ENCODE measurements at regions not wholly inside any gene's neighbourhood (a gene's known extent, or its start where the extent isn't known, plus 50 kb on each side); places are given as distances from the start of the nearest gene placed in this dataset.

DNA sequence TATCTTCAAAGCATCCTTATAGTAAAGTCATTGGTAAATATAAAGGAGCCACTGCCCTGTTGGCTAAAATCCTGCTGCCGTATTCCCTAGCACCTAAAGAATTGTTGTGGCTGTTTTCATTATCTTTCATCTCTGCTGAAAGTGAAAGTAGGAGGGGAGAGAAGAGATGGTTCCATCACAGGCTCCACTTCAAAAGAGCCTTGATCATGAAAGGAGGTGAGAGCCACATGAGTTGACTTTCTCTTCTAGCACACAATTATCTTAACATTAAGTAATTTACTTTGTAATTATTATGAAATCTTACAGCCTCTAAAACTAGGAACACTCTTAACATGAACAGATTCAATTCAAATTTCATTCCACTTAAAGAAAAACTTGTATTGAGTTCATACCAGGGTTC, 1050.9 kb upstream of the LRRTM1 start:
- no peak for DNase-seq (ENCODE audit: low read depth)

DNA sequence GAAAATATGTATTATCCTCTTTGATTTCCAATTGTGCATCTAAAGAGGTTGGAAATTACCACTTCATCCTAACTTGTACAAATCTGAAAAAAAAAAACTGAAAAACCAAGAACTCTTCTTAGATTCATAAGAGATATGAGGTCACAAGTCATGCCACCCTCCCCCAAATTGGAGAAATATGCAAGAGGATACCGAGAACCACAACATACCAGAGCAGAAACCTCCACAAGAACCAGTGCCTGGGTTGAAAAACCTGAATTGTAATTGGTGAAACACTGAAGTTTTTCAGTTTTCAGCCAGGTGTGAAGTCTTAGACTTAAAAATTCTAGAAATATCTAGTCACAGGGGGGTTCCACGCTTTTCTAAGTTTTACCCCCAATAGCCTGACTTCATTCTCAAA, 1029.5 kb upstream of the LRRTM1 start:
- DNase-seq (ENCODE audit: low read depth), result no peak

DNA sequence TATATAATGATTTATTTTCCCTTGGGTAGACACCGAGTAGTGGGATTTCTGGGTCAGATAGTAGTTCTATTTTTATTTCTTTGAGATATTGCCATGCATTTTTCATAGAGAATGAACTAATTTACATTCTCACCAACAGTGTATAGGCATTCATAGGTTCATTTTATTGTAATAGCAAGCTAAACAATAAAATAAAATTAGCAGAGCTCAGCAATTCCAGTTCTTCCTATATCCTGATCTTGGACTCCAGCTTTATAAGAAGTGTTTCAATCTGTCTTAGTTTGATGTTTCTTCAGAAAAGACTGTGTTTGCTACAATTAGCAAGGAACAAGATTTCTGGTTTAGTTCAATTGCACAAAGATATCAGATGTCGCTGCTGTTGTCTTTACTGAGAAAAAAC, 1024.4 kb upstream of the LRRTM1 start:
- no peak for DNase-seq (ENCODE audit: low read depth)

DNA sequence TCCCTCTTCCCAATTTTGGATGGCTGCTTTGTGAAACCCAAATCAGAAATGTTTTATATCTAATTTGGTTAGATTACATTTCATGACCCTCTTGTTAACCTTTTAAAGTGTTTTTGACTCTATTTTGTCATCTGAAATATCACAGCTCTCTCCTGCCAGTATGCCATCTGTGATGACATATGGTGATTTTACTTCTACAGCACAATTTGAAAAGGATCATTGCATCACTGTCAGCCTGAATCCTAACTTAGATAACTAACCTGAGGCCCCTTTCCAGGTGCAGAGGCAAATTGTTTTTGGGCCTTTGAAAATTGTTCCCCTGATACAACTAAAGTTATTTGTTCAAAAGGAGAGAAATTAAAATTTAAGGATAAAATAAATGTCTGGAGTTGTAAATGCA, 1023.4 kb upstream of the LRRTM1 start:
- DNase-seq (ENCODE audit: low read depth), result no peak

DNA sequence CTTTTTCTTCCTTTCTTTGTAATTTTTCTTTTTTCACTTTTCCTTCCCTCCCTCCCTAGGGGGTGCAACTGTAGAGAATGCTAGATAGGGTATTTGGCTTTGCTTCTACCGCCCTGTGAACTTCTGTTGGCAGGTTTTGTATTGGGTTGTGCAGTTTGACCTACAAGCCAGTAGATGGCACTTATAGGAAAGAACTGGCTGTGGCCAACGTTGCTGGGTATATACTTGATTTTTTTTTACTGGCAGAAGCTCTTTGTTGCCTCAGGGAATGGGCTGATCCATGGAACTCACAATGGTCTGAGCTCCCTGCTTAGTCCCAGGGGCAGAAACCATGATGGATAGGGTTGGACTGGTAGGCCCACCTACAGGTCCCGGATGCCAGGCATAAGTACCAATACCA, 1019.5 kb upstream of the LRRTM1 start:
- DNase-seq (ENCODE audit: low read depth), result no peak

DNA sequence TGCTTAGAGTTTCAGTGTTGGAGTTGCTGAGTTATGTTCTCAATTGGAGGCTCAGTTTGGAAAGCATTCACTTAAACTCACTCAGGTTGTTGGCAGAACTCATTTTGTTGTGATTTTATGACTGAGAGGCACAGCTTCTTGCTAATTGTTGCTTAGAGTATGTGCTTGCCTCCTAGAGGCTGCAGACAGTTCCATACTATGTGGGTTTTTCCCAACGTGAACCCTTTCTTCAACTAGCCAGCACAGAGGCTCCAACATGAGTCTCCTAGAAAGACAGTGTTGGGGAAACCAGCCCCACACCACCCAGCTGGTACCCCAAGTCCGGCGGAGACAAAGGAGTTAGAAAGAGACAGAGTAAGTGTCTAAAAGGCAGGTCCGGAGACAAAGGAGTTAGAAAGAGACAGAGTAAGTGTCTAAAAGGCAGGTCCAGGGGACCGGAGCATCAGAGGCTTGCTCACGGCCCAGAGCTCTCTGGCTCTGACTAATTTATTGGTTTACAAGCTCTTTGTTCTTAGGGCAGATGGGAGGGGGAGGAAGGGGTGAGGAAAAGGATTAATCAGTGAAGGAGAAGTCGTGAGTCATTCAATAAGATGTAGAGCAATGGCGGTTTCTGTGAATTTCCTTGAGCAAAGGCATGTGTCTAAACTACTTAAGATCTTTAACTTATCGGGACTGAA, 999.7 kb upstream of the LRRTM1 start:
- DNase-seq (ENCODE audit: low read depth), result no peak

DNA sequence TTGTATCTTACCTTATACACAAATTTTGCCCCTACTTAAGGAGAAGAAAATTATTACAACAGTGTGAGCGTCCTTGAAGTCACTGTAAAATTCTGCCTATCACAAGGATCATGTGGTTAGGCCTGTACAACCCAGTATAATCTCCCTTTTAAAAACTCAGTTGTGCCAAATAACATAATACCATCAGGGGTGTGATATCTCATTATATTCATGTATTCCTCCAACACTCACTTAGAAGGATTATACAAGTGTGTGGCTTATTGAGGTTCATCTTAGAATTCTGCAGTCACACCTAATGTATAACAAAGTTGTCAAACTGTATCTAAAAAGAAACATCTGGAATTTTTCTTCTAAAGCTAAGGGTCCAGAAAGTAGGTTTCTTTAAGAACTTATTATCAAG, 998.8 kb upstream of the LRRTM1 start:
- no peak for DNase-seq (ENCODE audit: low read depth)

DNA sequence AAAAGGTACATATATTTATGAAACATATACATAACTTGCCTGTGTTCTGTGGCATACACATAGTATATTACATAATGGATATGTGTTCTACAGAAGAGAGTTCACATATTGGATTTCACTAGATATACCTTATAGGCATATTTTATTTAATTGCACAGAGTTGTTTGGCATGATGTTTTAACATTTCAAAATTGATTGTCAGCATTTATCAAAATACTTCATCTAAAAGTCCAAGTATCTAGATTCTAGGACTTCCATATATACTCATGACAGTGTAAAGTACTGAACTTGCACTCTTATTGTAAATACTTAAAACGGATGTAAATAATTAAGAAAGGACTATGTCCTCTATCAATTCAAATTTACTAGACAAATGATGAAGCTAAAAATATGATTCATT, 995.3 kb upstream of the LRRTM1 start:
- DNase-seq (ENCODE audit: low read depth), result no peak

DNA sequence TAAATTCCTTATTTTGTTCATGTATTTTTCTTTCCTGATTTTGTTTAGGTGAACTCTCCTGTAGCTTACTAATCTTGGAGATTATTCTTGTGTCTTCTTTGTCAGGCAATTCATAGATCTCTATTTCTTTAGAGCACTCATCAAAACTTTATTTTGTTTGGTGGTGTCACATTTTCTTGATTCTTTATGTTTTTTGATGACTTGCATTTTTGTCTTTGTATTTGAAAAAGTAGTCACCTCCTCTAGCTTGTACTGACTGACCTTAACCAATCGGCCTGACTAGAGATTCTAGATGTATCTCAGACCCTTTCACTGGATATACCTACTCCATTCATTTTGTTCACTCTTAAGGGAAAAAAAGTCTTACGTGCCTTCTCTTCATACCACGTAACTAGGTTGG, 986.3 kb upstream of the LRRTM1 start:
- DNase-seq (ENCODE audit: low read depth), result no peak

DNA sequence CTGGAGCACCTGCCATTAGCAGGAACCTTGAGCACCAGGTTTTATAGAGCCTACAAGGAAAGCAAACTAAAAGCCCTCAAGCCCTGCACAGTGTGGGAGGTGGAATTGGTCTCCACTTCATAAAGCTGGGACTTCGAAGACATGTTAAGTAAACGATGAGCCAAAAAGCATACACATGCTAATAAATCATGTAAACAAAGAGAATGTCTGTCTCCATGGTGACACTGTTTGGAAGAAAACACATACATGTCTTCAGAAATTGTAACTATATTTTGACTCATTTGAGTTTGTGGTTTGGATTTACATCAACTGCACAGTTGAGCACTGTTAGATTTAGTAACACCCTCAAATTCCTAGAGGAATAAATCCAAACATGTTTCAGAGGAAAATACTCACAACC, 978.5 kb upstream of the LRRTM1 start:
- no peak for DNase-seq (ENCODE audit: low read depth)

DNA sequence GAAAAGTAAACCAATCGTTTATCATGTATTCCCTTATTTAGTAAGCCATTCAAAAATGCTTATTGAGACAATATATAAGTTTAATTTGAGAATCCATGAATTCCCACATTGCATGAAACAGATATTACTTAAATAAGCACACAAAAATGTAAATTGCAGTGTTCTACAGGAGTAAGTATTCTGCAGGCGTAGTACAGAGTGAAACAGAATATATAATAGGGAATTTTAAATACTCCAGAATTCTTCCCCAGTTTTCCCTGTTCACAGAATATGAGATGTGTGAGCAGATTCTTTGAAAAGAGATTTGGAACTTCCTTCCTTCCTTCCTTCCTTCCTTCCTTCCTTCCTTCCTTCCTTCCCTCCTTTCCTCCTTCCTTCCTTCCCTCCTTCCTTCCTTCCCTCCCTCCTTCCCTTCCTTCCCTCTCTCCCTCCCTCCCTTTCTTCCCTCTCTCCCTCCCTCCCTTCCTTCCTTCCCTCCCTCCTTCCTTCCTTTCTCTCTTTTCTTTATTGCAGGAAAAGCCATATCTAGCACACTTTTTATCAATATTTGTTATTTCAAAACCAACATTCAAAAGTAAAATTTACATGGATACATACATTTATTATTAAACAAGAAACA, 977.7 kb upstream of the LRRTM1 start:
- no peak for DNase-seq (ENCODE audit: low read depth)

DNA sequence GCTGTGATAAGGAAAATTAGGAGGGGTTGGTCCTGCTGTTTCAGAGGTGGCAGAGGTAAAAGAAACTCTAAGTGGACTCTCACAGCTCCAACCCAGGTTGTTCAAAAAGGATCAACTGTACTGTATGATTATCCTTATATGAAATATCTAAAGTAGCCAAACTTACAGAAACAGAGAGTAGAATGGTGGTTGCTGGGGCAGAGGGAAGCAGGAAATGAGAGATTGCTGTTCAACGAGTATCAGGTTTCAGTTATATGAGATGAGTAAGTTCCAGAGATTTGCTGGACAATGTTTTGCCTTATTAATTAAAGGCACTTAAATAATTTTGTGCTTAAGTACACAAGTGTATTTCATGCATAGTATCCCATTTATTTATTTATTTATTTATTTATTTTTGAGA, 972.0 kb upstream of the LRRTM1 start:
- DNase-seq (ENCODE audit: low read depth), result no peak

DNA sequence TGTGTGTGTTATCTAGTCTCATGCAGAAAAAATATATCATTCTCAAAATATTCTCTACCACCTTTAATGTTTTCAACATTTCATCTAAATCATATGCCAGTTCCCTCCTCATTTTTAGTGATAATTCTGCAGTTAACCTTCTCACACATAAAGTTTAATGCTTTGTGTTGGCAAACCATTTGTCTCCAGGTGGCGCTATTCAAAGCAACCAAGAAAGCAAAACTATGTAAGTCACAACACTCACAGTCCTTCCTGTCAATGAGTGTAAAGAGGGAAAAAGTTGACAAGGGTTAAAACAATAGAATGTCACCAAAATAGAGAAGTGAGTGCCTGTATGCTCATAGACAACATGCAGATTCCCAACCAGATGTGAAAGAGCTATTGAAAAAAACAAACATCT, 961.6 kb upstream of the LRRTM1 start:
- DNase-seq (ENCODE audit: low read depth), result no peak

DNA sequence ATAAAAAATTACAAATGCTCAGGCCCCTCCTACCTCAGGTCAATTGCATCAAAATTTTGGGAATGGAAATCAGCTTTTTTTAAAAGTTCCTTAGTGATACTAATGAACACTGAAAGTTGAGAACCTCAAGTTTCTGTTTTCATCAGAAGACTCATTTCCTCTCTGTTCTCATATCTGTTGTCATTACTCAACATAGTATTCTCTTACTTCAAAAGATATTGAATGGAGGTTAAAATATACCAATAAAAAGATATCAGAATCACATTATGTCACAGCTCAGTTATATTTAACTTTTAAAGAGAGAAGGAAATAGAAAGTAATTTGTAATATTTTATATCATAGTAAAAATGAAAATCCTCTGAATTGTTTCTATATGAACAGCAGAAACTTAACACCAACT, 959.4 kb upstream of the LRRTM1 start:
- no peak for DNase-seq (ENCODE audit: low read depth)

DNA sequence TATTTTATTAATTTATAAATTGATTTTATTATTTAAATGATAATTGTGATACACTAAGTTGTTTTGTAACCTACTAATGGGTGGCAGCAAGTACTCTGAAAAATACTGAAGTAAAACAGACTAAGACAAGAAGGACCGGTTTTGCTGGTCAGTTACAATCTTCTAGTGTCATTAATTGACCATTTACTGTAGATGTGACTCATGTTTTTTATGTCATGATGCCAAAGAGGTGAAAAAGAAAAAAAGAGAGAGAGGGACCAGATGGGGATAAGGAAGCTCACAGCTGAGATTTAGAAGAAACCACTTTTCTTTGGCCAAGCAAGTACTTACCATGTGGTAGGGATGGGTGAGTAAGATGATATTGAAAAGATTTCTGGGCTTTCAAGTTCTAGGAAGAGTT, 955.8 kb upstream of the LRRTM1 start:
- DNase-seq (ENCODE audit: low read depth), result no peak

DNA sequence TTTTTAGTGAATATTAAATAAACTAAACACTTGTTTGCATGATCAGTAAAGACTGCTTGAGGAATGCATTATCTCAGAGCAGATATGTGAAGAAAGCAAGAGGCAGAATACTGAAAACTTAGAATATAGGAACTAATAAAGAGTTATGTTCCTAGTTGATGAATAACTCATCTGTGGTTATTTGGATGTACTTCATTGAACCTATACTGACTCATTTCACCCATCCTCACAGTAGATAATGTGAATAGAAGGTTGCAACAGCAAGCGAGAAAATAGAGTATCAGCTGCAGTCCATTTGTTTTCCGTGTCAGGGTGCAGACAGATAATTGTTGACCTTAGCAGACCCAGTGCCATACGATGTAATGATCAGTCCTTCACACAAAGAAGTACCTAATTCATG, 945.7 kb upstream of the LRRTM1 start:
- DNase-seq (ENCODE audit: low read depth), result no peak

DNA sequence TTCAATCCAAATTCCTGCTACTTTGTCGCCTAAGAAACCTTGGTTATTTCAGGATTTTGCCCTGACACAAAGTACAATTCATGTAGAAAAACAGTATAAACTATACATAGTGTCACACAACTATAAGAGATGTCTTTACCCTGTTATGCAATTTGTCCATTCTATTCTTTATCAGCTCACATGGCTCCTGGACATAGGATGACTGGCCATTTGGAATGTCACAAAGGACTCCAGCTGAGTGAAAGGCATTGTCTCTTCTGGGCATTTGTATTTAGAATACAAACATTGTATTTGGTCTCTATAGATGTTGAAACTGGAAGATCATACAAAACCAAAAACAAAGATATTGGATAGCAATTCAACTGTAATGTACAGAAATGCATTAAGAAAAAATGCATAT, 944.6 kb upstream of the LRRTM1 start:
- no peak for DNase-seq (ENCODE audit: low read depth)

DNA sequence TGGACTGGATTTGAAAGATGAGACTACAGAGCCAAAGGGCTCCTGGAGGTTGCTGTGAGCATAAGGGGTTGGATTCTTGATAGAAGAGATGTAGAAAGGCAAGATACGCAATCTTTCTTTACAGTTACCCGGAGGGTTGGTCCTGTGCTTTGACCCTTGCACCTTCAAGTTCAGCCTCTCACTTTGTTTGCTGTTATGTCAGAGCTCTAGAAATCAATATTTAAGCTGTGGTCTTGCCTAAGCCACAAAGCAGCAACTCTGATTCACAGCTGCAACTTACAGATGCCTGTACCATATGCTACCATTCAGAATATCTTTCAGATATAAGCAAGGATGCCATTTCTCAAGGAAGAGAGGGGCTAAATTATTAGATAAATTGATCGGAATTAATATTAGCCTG, 943.1 kb upstream of the LRRTM1 start:
- no peak for DNase-seq (ENCODE audit: low read depth)

DNA sequence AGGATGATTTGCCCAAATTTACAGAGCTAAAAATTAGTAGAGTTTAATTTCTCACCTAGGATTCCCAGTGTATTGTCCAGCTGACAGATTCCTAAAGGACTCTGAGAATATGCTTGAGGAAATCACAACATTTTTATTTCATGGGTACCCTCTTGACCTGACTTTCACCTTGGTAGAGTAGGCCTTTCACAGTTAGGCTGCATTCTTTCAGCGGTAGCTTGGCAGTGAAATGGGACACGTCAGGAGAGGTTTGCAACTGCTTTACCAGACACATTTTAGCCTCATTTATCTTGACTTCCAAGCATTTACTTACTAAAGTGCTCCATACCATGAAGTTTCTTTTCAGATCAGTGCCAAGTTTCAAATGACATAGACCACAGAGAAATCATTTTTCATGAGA, 937.9 kb upstream of the LRRTM1 start:
- no peak for DNase-seq (ENCODE audit: low read depth)

DNA sequence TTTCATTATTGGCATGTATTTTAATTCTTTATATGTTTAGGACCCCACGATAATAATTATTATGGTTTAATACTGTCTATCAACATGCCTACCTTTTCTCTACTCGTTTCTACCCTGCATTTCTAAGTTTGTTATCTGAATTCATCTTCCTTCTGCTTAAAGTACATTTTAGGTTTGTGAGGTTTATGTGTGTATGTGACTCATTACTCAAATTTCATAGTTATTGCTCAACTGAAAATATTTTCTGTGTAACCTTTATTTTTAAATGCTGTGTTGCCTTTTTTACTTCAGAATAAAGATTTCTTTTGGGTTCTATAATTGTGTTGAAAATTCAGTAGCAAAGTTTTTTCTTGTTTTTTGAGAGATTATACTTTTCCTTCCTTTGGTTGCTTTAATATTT, 933.9 kb upstream of the LRRTM1 start:
- no peak for DNase-seq (ENCODE audit: low read depth)

DNA sequence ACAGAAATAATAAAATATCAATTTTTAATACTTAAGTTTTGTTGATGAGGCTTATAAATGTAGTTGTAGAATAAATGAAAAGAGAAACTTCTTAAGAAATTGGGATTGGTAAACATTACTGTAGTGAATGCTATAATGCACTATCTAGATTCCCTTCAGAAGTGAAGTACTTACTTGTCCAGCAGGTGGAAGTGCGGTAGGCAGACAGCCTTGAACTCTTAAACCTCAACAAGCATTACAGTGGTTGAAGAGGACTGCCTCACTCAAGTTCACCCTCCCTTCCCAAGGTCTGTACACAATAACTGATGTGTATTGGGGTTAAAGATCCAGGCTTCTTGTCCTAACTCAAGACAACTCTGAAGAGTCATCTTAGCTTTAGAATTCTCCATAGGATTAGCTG, 931.0 kb upstream of the LRRTM1 start:
- DNase-seq (ENCODE audit: low read depth), result no peak

DNA sequence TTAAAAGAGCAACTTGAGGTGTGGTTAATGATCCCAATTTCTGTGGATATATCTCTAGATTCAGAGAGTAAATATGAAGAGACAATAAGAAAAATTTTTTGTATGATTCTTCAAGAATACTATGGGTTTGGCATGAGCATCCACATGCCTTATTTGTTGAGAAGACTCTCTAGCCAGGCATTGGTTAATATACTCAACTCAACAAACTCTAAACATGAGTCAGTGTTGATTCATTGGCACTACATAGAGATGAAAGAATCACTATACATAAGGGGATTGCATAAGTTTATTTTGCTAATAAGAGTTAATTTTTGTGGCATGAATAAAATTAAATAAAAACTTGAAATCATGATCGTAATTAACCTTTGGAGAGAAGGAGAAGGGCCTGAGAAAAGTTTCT, 930.2 kb upstream of the LRRTM1 start:
- DNase-seq (ENCODE audit: low read depth), result no peak

DNA sequence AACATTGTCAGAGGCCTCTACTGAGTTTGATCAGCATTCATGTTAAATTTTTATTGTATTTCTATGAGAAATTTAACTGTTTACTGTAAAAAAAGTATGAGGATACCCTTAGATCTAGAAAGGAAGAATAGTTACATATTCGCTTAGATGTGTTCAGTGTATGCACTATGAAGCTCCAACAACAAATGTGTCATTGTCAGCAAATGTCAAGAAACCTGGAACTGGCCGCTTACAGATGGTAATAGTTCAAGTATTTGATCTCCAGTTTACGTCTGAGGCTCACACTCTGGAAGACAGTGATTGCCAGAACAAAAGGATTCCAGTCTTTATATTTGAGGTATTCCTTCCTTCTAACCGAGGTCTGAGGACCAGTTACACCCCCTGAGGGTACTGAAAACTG, 921.2 kb upstream of the LRRTM1 start:
- DNase-seq (ENCODE audit: low read depth), result no peak

DNA sequence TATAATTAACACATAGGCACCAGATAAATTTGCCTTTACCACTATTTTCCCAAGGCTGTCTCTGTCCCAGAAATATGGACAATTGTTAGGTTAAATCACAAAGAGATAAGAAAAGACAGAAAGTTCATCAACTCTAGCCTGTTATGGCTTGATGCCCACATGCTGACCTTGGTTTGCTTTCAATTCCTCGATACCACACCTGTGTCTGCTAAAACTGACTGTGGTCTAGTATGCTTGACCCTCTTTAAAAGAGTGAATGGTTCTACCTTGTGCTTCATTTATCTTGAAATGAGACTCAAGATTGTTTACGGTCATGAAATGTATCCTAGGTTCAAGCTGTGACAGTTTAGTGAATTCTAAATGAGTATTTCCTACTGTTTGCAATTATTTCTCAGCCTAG, 909.0 kb upstream of the LRRTM1 start:
- DNase-seq (ENCODE audit: low read depth), result no peak

DNA sequence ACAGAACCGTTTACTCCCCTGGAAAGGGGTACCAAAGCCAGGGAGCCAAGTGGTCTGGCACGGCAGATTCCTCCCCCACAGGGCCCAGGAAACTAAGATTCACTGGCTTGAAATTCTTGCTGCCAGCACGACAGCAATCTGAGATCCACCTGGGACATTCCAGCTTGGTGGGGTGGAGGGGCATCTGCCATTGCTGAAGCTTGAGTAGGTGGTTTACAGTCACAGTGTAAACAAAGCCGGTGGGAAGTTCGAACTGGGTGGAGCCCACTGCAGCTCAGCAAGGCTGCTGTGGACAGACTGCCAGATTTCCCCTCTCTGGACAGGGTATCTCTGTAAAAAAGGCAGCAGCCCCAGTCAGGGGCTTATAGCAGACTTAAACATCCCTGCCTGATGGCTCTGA, 901.7 kb upstream of the LRRTM1 start:
- DNase-seq (ENCODE audit: low read depth), result no peak

Measured in stimulated activated CD8-positive, alpha-beta memory T cell treated with anti-CD3 and anti-CD28 coated beads, Interleukin-15, amount 100 ng/mL, for 1 hour (primary cell).